Spleen (tissue), 7 donors: ENCODE measurements at regions not wholly inside any gene's neighbourhood (a gene's known extent, or its start where the extent isn't known, plus 50 kb on each side); places are given as distances from the start of the nearest gene placed in this dataset.

ENCODE experiments used
- CTCF ChIP-seq, 11 experiments: fragments of 200-600 bp in 7 of 11; fragments of 450-650 bp in 4 of 11; sonication (generic) in 4 of 11; IDR thresholded peaks in 8 of 11; conservative IDR thresholded peaks in 3 of 11; 1 replicate in 7 of 11; 2 replicates in 4 of 11; pipeline versions ENCODE4 v1.4.0 to v1.8.0; 2016 to 2021; ENCODE audit warnings: antibody characterized with exemption in 11 of 11, inconsistent platforms in 4 of 11, mild to moderate bottlenecking in 1 of 11
- POLR2A ChIP-seq, 3 donors: fragments of 450-650 bp; IDR thresholded peaks; one replicate each; pipeline ENCODE4 v1.5.1; 2017; ENCODE audit warnings: antibody characterized with exemption in 3 of 3, mild to moderate bottlenecking in 1 of 3
- POLR2AphosphoS5 ChIP-seq, 3 donors: sonication (generic); formaldehyde crosslinking; IDR thresholded peaks; one replicate each; pipeline ENCODE4 v1.5.1; 2017; ENCODE audit warnings: antibody characterized with exemption in 3 of 3
- donor health status: DM: no; HTN: no; CAD: no; lungs with moderate emphysema.
- donor health status: DM: no; HTN: no; CAD: no.
- donor health status: DM: no; HTN: no; CAD: no.

GRCh38 chr12:60577607-60578006 lies 981.8 kb downstream of the SLC16A7 start:
- no peak for TF ChIP-seq CTCF (IDR thresholded peaks at IDR 0.05 in 8 of 11, conservative IDR thresholded peaks at IDR 0.05 in 3 of 11)
- no peak for TF ChIP-seq POLR2A (IDR thresholded peaks at IDR 0.05)
- no peak for TF ChIP-seq POLR2AphosphoS5 (IDR thresholded peaks at IDR 0.05)
